ENCODE measurements at regions not wholly inside any gene's neighbourhood (a gene's known extent, or its start where the extent isn't known, plus 50 kb on each side); places are given as distances from the start of the nearest gene placed in this dataset.

- TF ChIP-seq, protein P1, sequence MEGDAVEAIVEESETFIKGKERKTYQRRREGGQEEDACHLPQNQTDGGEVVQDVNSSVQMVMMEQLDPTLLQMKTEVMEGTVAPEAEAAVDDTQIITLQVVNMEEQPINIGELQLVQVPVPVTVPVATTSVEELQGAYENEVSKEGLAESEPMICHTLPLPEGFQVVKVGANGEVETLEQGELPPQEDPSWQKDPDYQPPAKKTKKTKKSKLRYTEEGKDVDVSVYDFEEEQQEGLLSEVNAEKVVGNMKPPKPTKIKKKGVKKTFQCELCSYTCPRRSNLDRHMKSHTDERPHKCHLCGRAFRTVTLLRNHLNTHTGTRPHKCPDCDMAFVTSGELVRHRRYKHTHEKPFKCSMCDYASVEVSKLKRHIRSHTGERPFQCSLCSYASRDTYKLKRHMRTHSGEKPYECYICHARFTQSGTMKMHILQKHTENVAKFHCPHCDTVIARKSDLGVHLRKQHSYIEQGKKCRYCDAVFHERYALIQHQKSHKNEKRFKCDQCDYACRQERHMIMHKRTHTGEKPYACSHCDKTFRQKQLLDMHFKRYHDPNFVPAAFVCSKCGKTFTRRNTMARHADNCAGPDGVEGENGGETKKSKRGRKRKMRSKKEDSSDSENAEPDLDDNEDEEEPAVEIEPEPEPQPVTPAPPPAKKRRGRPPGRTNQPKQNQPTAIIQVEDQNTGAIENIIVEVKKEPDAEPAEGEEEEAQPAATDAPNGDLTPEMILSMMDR (IDR thresholded peaks at IDR 0.05): no peak
- TF ChIP-seq TAF1 (IDR thresholded peaks at IDR 0.05; ENCODE audit: borderline replicate concordance, low read depth, low read length) (no peak), RAD21 (IDR thresholded peaks at IDR 0.05; ENCODE audit: low read length) (no peak), MEF2A (IDR thresholded peaks at IDR 0.05; ENCODE audit: borderline replicate concordance, low read depth) (no peak), SMC3 (IDR thresholded peaks at IDR 0.05; ENCODE audit: low read depth, low read length) (no peak), MAX (IDR thresholded peaks at IDR 0.05; ENCODE audit: low read depth) (no peak), NRF1 (IDR thresholded peaks at IDR 0.05; ENCODE audit: low read depth, low read length) (no peak), POLR2AphosphoS5 (IDR thresholded peaks at IDR 0.05; ENCODE audit: low read depth, low read length) (no peak), ELF1 (IDR thresholded peaks at IDR 0.05) (no peak)
Measured at GRCh38 chr6:113004054-113004453, 656.9 kb downstream of the RFPL4B start (continued).

DNA sequence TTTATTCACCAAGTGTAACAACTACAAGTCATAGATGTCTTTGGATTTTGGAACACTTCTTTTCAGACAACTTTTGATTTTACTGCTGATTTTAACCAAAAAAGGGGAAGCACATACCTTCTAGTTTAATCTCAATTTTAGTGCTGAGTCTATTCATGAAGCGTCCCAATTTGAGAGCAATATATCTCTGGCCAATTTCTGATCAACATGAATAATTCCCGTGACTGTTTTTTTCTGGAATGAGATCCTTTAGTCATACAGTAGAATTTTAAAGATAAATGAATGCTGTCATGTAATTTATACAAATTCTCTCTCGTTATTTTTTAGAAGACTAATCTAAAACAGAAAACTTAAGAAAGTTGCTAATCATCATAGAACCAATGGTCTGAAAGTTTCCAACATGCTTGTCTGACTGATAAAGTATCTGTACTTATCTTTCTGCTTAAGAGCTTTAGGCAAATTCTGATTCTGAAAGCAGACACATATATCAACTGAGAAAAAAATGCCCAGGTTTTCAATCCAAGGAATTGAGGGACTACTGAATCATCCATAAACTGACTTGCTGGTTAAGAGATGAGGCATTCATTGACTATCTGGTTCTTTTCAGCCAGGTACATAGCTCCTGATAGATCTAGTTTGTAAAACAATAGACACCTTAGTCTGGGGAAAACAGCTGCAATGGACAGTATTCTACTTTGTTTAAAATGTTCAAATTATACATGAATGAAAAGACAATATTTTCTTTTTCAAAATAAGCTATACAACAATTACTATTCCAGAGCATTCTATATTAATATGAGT is 657.5 kb downstream of the RFPL4B start:
- H3K27me3 ChIP-seq (ENCODE audit: insufficient read depth): no peaks in the 10 kb centered on the region
- no peaks in the 10 kb centered on the region for H3F3A ChIP-seq (replicated peaks; ENCODE audit: insufficient read depth)
- TF ChIP-seq SMC3 (IDR thresholded peaks at IDR 0.05; ENCODE audit: low read depth, low read length) (no peak), EZH2phosphoT487 (IDR thresholded peaks at IDR 0.05; ENCODE audit: borderline replicate concordance, low read depth) (no peak), PBX3 (IDR thresholded peaks at IDR 0.05) (peak; percentile 22; the same call in 1 of the 2 replicates), NRF1 (IDR thresholded peaks at IDR 0.05; ENCODE audit: low read depth, low read length) (no peak), GABPA (IDR thresholded peaks at IDR 0.05; ENCODE audit: low read depth) (no peak), EP300 (IDR thresholded peaks at IDR 0.05; ENCODE audit: borderline replicate concordance in 1 of 2, low read depth in 1 of 2, low read length in 1 of 2) (peak; percentile 31 to 43; a peak in 1 of 4 replicates), NFIC (IDR thresholded peaks at IDR 0.05; ENCODE audit: borderline replicate concordance) (no peak), POLR2AphosphoS5 (IDR thresholded peaks at IDR 0.05; ENCODE audit: low read depth, low read length) (no peak), TCF12 (IDR thresholded peaks at IDR 0.05) (peak; percentile 24; the same call in 1 of the 2 replicates), MEF2A (IDR thresholded peaks at IDR 0.05; ENCODE audit: borderline replicate concordance, low read depth) (no peak), FOXM1 (IDR thresholded peaks at IDR 0.05; ENCODE audit: low read depth) (no peak)
- TF ChIP-seq, protein P1 (IDR thresholded peaks at IDR 0.05): no peak
- POLR2A ChIA-PET: no interaction called here
- H3K9me3 ChIP-seq: no peaks in the 10 kb centered on the region
- H3K9ac ChIP-seq: no peak overlapping the region
- no peaks in the 10 kb centered on the region for H3K79me2 ChIP-seq (ENCODE audit: insufficient read depth)
- CTCF ChIA-PET: interaction anchor here (0.6 kb wide), 1 partner anchor 875 kb away, joined by 3 read pairs; no protein-coding TSS in a partner anchor
- H3K36me3 ChIP-seq (replicated peaks in 1 of 2; ENCODE audit: control insufficient read depth in 1 of 2, insufficient read depth in 2 of 2, low read length in 1 of 2): no peaks in the 10 kb centered on the region
- 32% methylated on average over 3 of the region's 3 CpGs for WGBS (ENCODE audit: low lambda C conversion rate)
- no peaks in the 10 kb centered on the region for H3K9me2 ChIP-seq
- H3K4me1 ChIP-seq (ENCODE audit: control insufficient read depth in 1 of 2, insufficient read depth in 2 of 2, low read depth in 1 of 2, low read length in 1 of 2): peaks cover 2 to 3% of the 10 kb centered on the region in 2 experiments; a peak in 1 of 4 replicates
- H4K20me1 ChIP-seq (ENCODE audit: insufficient read depth): no peaks in the 10 kb centered on the region
- H2AFZ ChIP-seq (ENCODE audit: low read depth): peak overlapping the region; percentile 30
- peak overlapping the region; percentile 28 to 72; a peak in 2 of 4 replicates for H3K27ac ChIP-seq (ENCODE audit: low read depth in 2 of 2, low read length in 1 of 2)
- H3K4me3 ChIP-seq (ENCODE audit: low read depth in 2 of 2, low read length in 1 of 2): no peak overlapping the region
- H3K4me2 ChIP-seq: no peak overlapping the region
- DNase-seq: no peak

Data from SK-N-SH (cell line).